Epithelial cell of esophagus (primary cell): ENCODE measurements at regions not wholly inside any gene's neighbourhood (a gene's known extent, or its start where the extent isn't known, plus 50 kb on each side); places are given as distances from the start of the nearest gene placed in this dataset.

Experiments
- DNase-seq: peaks from one replicate; pipeline ENCODE4 v3.0.0; 2010; ENCODE audit warnings: low read depth
- H3K4me3 ChIP-seq: 2 replicates; pipeline ENCODE4 v1.5.1; 2011; ENCODE audit warnings: mild to moderate bottlenecking, low read length, control low read depth
- TF ChIP-seq, protein P1 (sequence below): IDR thresholded peaks from 2 replicates; pipeline ENCODE4 v1.5.1; 2011; ENCODE audit warnings: low read depth, mild to moderate bottlenecking, low read length, control low read depth, inconsistent platforms; ENCODE audit not compliant: insufficient read depth; ENCODE audit errors: missing control alignments

DNA sequence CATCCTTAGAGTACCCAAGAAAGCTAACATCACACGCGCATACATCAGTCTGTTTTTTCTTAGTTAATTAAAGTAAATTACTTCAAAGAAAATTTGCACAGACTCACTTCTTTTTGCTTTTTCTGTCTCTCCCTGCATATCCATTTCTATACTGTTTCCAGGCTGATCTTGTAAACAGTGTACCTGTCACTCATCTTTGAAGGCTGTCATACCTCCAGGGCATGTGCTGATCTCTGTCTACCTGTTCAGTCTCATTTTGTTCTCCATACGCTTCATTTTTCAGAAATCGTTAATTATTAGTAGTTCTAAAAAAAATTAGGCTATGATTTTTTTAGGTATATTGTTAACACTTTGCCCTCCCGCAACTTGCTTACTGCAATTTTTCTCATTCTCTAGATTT, 313.9 kb upstream of the ROBO2 start:
- no peak for DNase-seq
- no peak overlapping the region for H3K4me3 ChIP-seq
- TF ChIP-seq, protein P1, sequence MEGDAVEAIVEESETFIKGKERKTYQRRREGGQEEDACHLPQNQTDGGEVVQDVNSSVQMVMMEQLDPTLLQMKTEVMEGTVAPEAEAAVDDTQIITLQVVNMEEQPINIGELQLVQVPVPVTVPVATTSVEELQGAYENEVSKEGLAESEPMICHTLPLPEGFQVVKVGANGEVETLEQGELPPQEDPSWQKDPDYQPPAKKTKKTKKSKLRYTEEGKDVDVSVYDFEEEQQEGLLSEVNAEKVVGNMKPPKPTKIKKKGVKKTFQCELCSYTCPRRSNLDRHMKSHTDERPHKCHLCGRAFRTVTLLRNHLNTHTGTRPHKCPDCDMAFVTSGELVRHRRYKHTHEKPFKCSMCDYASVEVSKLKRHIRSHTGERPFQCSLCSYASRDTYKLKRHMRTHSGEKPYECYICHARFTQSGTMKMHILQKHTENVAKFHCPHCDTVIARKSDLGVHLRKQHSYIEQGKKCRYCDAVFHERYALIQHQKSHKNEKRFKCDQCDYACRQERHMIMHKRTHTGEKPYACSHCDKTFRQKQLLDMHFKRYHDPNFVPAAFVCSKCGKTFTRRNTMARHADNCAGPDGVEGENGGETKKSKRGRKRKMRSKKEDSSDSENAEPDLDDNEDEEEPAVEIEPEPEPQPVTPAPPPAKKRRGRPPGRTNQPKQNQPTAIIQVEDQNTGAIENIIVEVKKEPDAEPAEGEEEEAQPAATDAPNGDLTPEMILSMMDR, result no peak

DNA sequence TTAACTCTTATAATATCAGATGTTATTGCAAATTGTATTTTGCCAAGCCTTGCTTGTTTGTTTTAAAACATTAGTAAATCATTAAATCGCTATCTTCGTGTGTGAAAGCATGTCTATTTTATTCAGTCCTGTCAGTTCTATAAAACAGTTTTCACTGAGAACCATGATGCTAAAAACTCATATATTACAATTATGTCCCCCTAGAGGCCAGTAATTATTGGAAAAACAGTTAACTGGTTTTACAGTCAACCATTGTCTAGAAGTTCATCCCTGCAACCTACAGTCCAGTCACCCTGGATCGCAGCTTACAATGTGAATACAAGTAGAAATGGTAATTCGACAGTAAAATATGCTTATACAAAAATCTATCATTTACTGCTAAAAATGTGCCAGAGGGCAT, 311.5 kb upstream of the ROBO2 start:
- TF ChIP-seq, protein P1, result no peak
- no peak overlapping the region for H3K4me3 ChIP-seq
- DNase-seq, result no peak

DNA sequence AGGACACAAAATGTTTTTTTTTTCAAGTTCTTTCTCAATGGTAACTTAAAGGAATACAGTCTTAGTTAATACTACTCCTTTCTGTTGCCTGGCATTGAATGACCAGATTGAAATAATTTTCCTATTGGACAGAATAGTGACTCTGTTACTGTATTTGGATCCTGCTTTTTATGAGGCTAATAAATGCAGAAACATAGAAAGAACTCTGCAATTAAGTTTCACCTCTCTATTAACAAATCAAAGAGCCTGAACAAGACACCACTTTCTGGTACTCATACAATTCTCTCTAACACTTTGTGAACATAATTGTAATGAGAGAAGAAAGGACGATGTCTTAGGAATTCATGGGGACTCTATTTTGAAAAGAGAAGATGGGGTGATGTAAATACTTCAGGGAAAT, 308.4 kb upstream of the ROBO2 start:
- H3K4me3 ChIP-seq, result no peak overlapping the region
- no peak for DNase-seq
- TF ChIP-seq, protein P1, result no peak

DNA sequence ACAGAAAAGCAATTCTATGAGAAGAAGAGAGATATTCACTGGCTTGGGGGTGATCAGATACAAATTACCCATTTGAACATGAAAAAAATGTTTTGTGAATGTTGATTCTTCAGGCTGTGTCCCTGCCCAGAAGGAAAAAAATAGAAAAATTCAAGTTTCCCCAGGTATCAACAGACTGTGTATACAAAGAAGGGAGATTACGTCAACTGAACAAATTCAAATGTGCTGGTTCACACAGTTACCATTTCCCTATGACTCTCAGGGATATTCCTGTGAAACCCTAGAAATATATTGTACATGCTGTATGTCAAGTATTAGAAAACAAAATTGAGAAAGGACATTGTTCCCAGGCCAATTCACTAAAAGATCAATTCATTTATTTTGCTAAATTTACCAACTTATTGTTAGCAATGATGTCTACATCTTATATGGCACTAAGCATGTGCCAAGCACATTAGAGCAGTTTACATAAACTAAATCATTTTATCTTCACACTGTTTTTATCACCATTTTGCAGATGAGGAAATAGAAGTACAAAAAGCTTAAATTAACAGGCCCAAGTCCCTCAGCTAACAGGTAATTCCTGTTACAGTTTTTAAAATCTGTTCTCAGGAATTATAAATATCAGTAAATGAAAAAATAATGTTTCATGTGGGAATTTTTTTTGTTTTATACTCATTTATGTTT, 306.7 kb upstream of the ROBO2 start:
- H3K4me3 ChIP-seq, result no peak overlapping the region
- DNase-seq, result no peak
- TF ChIP-seq, protein P1, result no peak

DNA sequence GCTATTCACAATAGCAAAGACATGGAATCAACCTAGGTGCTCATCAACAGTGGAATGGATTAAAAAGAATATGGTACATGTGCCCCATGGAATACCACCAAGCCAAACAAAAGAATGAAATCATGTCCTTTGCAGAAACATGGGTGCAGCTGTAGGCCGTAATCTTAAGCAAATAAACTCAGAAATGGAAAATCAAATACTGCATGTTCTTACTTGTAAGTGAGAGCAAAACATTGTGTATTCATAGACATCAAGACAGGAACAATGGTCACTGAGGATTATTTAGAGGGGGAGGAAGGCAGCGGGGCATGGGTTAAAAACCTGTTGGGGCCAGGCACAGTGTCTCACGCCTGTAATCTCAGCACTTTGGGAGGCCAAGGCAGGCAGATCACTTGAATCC, 304.7 kb upstream of the ROBO2 start:
- peak; percentile 0 for DNase-seq
- TF ChIP-seq, protein P1, result no peak
- H3K4me3 ChIP-seq, result no peak overlapping the region

DNA sequence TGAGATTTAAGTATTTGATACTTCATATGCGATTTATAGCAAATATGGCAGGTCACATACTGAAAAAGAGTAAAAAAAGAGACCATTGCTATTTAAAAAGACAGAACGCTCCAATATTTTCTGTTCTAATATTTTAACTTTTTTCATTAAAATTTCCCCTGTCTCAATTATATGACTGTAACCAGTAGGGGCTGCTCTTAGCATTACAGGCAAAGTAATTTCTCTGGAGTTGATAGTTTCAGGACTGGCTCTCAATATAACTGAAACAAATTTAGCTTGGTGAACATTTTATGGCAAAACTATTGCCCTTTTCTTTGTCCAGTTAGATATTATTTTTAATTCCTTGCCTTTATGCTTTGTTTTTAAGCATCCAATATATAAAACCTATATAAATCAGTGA, 286.3 kb upstream of the ROBO2 start:
- TF ChIP-seq, protein P1, result no peak
- H3K4me3 ChIP-seq, result no peak overlapping the region
- peak; percentile 0 for DNase-seq

DNA sequence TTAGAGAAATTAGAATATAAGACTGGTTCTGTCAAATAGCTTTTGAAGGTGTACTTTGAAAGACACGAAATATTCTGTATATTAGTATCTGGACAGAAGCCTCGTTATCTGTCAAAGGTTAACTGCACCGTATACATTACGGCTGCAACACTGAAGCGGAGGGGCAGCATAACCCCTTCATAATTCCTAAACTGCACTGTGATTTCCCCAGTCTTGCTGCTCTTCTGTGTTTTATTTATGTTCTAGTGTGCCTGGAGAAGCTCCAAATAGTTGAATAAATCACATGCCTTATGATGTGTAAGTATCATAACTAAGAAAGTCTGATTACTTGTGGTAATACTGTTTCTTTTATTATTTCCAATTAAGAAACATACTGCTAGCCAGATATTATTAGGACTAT, 285.7 kb upstream of the ROBO2 start:
- H3K4me3 ChIP-seq, result no peak overlapping the region
- TF ChIP-seq, protein P1, result no peak
- no peak for DNase-seq
